Adrenal gland (tissue), 9 donors: ENCODE measurements at regions not wholly inside any gene's neighbourhood (a gene's known extent, or its start where the extent isn't known, plus 50 kb on each side); places are given as distances from the start of the nearest gene placed in this dataset.
"Not testable (repeated sequence)": the region's sequence is repeated elsewhere in the genome, so short reads cannot be mapped to it uniquely, and the experiment has no call there.

Source experiments
- DNase-seq, 7 donors: peaks; one replicate each; pipeline ENCODE4 v3.0.0-alpha.2; 2019 to 2020
- H3K27ac ChIP-seq, 5 donors: fragments of 200-600 bp; sonication (generic) in 4 of 5; 1 replicate in 3 of 5; 2 replicates in 2 of 5; pipeline versions ENCODE4 v1.5.1 to v1.8.0; 2016 to 2020; ENCODE audit warnings: mild to moderate bottlenecking in 1 of 5
- H3K27me3 ChIP-seq: fragments of 200-600 bp; 2 replicates; pipeline ENCODE4 v1.8.0; 2021
- H3K36me3 ChIP-seq, 2 donors: fragments of 200-600 bp; replicated peaks in 1 of 2; 1 replicate in 1 of 2; 2 replicates in 1 of 2; pipeline versions ENCODE4 v1.5.1 to v1.8.0; 2018 to 2022
- H3K4me1 ChIP-seq, 2 donors: fragments of 200-600 bp; replicated peaks in 1 of 2; 1 replicate in 1 of 2; 2 replicates in 1 of 2; pipeline versions ENCODE4 v1.5.1 to v1.8.0; 2018 to 2021
- H3K4me3 ChIP-seq, 4 donors: fragments of 200-600 bp; sonication (generic) in 3 of 4; one replicate each; pipeline ENCODE4 v1.5.1; 2016 to 2018
- H3K9me3 ChIP-seq, 3 donors: fragments of 200-600 bp; sonication (generic) in 1 of 3; replicated peaks in 1 of 3; 1 replicate in 2 of 3; 2 replicates in 1 of 3; pipeline versions ENCODE4 v1.5.1 to v1.8.0; 2016 to 2021
- POLR2A ChIP-seq, 2 donors: fragments of 450-650 bp; IDR thresholded peaks; one replicate each; pipeline ENCODE4 v1.6.1; 2017; ENCODE audit warnings: antibody characterized with exemption in 2 of 2, mild to moderate bottlenecking in 2 of 2, moderate library complexity in 1 of 2
- WGBS, 4 donors: extraction: QIAGEN DNeasy Blood & Tissue Kit in 2 of 4; methylation state at CpG; one replicate each; pipeline versions ENCODE4 v1.1.5 to v1.1.7; 2013 to 2017; 5-methylcytosine and 5-hydroxymethylcytosine counted together
- intact Hi-C, 2 donors: fragments of 100-400 bp; cut with DNase I; formaldehyde crosslinking; loops; one replicate each; pipeline versions ENCODE4 v1.14.1 to v1.15.0; 2022 to 2023
- TF ChIP-seq, protein P1 (sequence below), 6 experiments: fragments of 450-650 bp in 4 of 6; fragments of 200-600 bp in 2 of 6; sonication (generic) in 1 of 6; IDR thresholded peaks; 1 replicate in 5 of 6; 2 replicates in 1 of 6; pipeline versions ENCODE4 v1.5.1 to v1.8.0; 2016 to 2021; ENCODE audit warnings: antibody characterized with exemption in 6 of 6, mild to moderate bottlenecking in 2 of 6, moderate library complexity in 1 of 6
- donor health status: healthy with polysubstance abuse.
- donor health status: Bipolar disorder and iron deficiency.
- donor health status: DM: yes; HTN: yes; CAD: no.
- donor health status: DM: no; HTN: no; CAD: no.
- donor health status: DM: no; HTN: no; CAD: no.

DNA sequence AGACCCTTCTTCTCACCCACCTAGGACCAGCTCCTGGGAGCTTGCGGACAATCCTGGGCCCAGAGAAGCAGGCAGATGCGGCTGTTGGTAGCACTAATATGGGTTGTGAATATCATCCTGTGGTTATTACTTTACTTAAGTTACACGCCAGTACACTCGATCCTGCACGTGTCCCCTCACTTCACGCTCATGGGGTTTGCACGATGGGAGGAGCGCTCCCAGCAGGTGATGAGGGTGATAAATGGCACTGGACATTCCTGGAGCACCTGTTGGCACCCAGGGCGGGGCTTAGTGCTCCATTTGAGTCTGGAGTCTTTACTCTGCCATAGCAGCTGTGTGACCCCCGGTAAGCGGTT, 335.1 kb downstream of the PREX1 start:
- Histone ChIP-seq H3K27me3 (no peaks in the 10 kb centered on the region), H3K27ac (no peak overlapping the region), H3K4me3 (no peak overlapping the region), H3K4me1 (no peaks in the 10 kb centered on the region), H3K36me3 (no peaks in the 10 kb centered on the region), H3K9me3 (no peaks in the 10 kb centered on the region)
- DNase-seq, result no peak
- intact Hi-C loops, result no loop called here
- no peak for TF ChIP-seq POLR2A (IDR thresholded peaks at IDR 0.05)
- TF ChIP-seq, protein P1, sequence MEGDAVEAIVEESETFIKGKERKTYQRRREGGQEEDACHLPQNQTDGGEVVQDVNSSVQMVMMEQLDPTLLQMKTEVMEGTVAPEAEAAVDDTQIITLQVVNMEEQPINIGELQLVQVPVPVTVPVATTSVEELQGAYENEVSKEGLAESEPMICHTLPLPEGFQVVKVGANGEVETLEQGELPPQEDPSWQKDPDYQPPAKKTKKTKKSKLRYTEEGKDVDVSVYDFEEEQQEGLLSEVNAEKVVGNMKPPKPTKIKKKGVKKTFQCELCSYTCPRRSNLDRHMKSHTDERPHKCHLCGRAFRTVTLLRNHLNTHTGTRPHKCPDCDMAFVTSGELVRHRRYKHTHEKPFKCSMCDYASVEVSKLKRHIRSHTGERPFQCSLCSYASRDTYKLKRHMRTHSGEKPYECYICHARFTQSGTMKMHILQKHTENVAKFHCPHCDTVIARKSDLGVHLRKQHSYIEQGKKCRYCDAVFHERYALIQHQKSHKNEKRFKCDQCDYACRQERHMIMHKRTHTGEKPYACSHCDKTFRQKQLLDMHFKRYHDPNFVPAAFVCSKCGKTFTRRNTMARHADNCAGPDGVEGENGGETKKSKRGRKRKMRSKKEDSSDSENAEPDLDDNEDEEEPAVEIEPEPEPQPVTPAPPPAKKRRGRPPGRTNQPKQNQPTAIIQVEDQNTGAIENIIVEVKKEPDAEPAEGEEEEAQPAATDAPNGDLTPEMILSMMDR (IDR thresholded peaks at IDR 0.05), result no peak
- whole genome bisulfite sequencing, 4 donors, result 80 to 95% (median 84%) methylated on average over 9 to 11 of the region's 11 CpGs

DNA sequence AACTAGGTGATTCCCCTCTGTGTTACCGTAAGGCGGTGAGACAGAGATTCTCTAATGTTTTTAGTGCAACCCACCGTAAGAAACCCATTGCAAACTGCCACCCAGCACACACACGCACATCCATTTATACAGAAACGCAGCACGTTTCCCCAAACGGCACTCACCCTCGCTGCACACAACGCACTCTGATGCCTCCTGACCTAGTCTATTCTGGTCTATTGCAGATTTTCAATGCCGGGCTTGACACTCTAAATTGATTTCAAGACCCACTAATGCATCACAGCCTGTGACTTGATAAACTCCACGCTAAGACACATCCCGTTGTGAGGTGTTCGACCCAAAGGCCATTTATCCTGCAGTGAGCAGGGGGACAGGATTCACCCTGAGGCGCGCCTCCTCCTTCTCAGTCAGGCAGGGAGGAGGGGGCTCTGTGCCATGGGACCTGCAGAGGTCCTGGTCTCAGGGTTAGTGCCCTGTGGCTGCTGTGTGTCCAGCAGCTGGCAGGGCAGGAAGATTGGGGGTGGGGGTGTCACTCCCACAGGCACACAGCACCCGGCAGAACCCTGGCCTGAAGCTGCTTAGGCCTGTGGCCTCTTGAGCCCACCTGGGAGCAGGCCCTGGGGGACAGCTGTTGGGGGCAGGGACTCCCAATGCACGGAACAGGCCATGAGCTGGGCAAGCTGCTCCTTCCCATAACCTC, 335.6 kb downstream of the PREX1 start:
- H3K36me3 ChIP-seq, result no peaks in the 10 kb centered on the region
- no peak overlapping the region for H3K4me3 ChIP-seq
- TF ChIP-seq POLR2A (IDR thresholded peaks at IDR 0.05), result no peak
- TF ChIP-seq, protein P1 (IDR thresholded peaks at IDR 0.05), result no peak
- WGBS, 4 donors, result 69 to 82% (median 78%) methylated on average over 13 to 17 of the region's 17 CpGs
- no peaks in the 10 kb centered on the region for H3K27me3 ChIP-seq
- H3K4me1 ChIP-seq, result no peaks in the 10 kb centered on the region
- no peak for DNase-seq
- H3K9me3 ChIP-seq, result no peaks in the 10 kb centered on the region
- H3K27ac ChIP-seq, result no peak overlapping the region
- intact Hi-C loops, result no loop called here

DNA sequence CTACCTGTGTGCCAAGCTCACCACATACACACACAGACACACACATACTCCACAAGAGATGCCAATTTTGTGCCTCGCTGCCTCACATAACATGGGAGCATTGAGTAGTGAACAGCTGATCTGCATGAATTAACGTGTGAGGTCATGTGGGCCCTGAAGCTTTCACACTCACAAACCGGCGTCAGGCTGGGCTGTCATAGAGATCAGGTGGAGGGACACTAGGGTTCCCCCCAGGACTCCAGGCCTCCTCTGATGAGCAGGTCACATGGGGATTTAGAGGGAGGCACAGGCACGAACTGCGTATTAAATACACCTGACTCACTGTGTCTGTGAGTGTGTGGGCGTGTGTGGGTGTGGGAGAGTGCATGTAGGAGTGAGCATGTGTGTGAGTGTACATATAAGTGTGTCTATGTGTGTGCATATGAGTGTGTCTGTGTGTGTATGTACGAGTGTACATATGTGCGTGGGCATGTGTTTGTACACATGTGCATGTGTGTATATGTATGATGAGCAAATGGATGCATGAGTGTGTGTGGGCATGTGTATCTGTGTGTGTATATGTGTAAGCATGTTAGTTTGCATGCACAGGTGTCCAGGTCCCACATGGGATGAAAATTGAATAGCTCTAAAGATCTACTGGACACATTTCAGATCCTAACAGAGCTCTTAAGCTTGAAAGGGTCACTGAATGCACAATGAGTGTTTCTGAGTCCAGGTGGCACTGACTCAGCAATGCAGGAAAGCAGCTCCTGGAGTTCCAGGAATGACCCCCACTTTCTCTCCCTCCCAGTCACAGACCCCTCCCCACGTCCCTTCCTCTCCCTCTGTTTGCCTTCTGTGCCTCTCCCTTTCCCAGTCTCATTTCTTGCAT, 336.6 kb downstream of the PREX1 start:
- H3K27me3 ChIP-seq, result no peaks in the 10 kb centered on the region
- no peaks in the 10 kb centered on the region for H3K4me1 ChIP-seq
- intact Hi-C loops, result no loop called here
- WGBS, 4 donors, result 77 to 84% (median 79%) methylated on average over 7 to 10 of the region's 10 CpGs
- H3K9me3 ChIP-seq, result no peaks in the 10 kb centered on the region
- no peak for DNase-seq
- no peak overlapping the region for H3K27ac ChIP-seq
- TF ChIP-seq, protein P1 (IDR thresholded peaks at IDR 0.05), result no peak
- no peak for TF ChIP-seq POLR2A (IDR thresholded peaks at IDR 0.05)
- no peaks in the 10 kb centered on the region for H3K36me3 ChIP-seq
- no peak overlapping the region for H3K4me3 ChIP-seq

DNA sequence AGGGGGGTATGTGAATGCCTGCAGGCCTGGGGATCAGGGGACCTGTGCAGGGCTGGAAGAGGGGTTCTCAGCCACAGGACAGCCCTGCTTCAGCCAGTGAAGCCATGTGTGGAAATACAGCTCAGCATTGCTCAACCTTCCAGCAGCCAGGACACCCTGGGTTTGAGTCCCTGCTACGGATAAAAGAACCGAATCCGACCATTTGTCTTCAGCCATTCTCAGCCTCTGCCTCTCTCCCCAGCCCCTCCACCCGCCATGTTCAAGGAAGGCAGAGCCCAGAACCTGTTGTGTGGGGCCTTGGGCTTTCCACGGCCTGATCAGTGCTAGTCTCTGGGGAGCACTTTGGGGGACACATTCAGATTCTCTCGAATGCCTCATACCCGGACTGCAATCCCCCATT, 337.5 kb downstream of the PREX1 start:
- H3K36me3 ChIP-seq, intact Hi-C loops, H3K4me1 ChIP-seq, H3K9me3 ChIP-seq, H3K27me3 ChIP-seq, H3K27ac ChIP-seq, H3K4me3 ChIP-seq, DNase-seq: not testable (repeated sequence)
- WGBS, 4 donors, result 53 to 76% (median 73%) methylated on average over 6 to 7 of the region's 7 CpGs
